A204.1 (cell line): ENCODE measurements at regions not wholly inside any gene's neighbourhood (a gene's known extent, or its start where the extent isn't known, plus 50 kb on each side); places are given as distances from the start of the nearest gene placed in this dataset.
"Not testable (repeated sequence)": the region's sequence is repeated elsewhere in the genome, so short reads cannot be mapped to it uniquely, and the experiment has no call there.

Experiments used
- FAIRE-seq: peaks from 2 replicates; lab custom pipeline; 2012; peaks lifted over from hg19 to GRCh38; lab: Jason Lieb, UNC

- FAIRE-seq = no peak
Measured at GRCh38 chr18:42549596-42549995, 565.9 kb downstream of the RIT2 start.

- not testable (repeated sequence) for FAIRE-seq
Measured at GRCh38 chr18:42552559-42552958, 562.9 kb downstream of the RIT2 start.

GRCh38 chr18:42559069-42559690 lies 556.3 kb downstream of the RIT2 start:
- no peak for FAIRE-seq

GRCh38 chr18:42561521-42561920 lies 554.0 kb downstream of the RIT2 start:
- FAIRE-seq = no peak

GRCh38 chr18:42563995-42564394 lies 551.5 kb downstream of the RIT2 start:
- no peak for FAIRE-seq

- no peak for FAIRE-seq
Measured at GRCh38 chr18:42564761-42565160, 550.7 kb downstream of the RIT2 start.

GRCh38 chr18:42568773-42569172 lies 546.7 kb downstream of the RIT2 start:
- FAIRE-seq = no peak

GRCh38 chr18:42574871-42575270 lies 540.6 kb downstream of the RIT2 start:
- FAIRE-seq = no peak

- FAIRE-seq = no peak
Measured at GRCh38 chr18:42576124-42576523, 539.4 kb downstream of the RIT2 start.

- no peak for FAIRE-seq
Measured at GRCh38 chr18:42578792-42579191, 536.7 kb downstream of the RIT2 start.

GRCh38 chr18:42582266-42582665 lies 533.2 kb downstream of the RIT2 start:
- no peak for FAIRE-seq

- no peak for FAIRE-seq
Measured at GRCh38 chr18:42583283-42583731, 532.2 kb downstream of the RIT2 start.

- no peak for FAIRE-seq
Measured at GRCh38 chr18:42586601-42587000, 528.9 kb downstream of the RIT2 start.

- FAIRE-seq = no peak
Measured at GRCh38 chr18:42588786-42589185, 526.7 kb downstream of the RIT2 start.

- no peak for FAIRE-seq
Measured at GRCh38 chr18:42604820-42605219, 510.7 kb downstream of the RIT2 start.

- FAIRE-seq = no peak
Measured at GRCh38 chr18:42606886-42607495, 508.5 kb downstream of the RIT2 start.

- FAIRE-seq = no peak
Measured at GRCh38 chr18:42611134-42611533, 504.4 kb downstream of the RIT2 start.

- FAIRE-seq = no peak
Measured at GRCh38 chr18:42614619-42615293, 500.7 kb downstream of the RIT2 start.

- FAIRE-seq = no peak
Measured at GRCh38 chr18:42617221-42617620, 498.3 kb downstream of the RIT2 start.

- no peak for FAIRE-seq
Measured at GRCh38 chr18:42619771-42620170, 495.7 kb downstream of the RIT2 start.

- FAIRE-seq = no peak
Measured at GRCh38 chr18:42620657-42621056, 494.8 kb downstream of the RIT2 start.

GRCh38 chr18:42623935-42624334 lies 491.6 kb downstream of the RIT2 start:
- FAIRE-seq = no peak

GRCh38 chr18:42632801-42633200 lies 482.7 kb downstream of the RIT2 start:
- FAIRE-seq = no peak
